ENCODE measurements at regions not wholly inside any gene's neighbourhood (a gene's known extent, or its start where the extent isn't known, plus 50 kb on each side); places are given as distances from the start of the nearest gene placed in this dataset.

DNA sequence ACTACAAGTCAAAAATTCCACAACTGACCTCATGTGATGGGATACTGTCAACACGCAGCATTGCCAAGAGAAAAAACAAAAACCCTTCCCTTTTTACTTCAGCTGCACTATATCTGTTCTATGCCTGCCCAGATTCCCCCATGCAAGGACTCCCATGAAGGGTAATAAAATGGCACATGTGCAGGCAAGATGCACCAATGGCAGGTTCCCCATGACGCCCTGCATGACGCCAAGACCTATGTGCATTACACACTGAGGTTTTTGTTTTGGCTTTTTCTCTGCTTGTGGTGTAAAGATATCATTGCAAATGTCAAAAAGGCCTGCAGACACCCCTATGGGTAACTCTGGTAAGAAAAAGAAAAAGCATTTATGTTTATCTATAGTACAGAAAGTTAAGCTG is 403.4 kb downstream of the HDGFL1 start:
- TF ChIP-seq, protein P1, sequence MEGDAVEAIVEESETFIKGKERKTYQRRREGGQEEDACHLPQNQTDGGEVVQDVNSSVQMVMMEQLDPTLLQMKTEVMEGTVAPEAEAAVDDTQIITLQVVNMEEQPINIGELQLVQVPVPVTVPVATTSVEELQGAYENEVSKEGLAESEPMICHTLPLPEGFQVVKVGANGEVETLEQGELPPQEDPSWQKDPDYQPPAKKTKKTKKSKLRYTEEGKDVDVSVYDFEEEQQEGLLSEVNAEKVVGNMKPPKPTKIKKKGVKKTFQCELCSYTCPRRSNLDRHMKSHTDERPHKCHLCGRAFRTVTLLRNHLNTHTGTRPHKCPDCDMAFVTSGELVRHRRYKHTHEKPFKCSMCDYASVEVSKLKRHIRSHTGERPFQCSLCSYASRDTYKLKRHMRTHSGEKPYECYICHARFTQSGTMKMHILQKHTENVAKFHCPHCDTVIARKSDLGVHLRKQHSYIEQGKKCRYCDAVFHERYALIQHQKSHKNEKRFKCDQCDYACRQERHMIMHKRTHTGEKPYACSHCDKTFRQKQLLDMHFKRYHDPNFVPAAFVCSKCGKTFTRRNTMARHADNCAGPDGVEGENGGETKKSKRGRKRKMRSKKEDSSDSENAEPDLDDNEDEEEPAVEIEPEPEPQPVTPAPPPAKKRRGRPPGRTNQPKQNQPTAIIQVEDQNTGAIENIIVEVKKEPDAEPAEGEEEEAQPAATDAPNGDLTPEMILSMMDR (IDR thresholded peaks at IDR 0.05; ENCODE audit: low read depth, low read length) = no peak
- TF ChIP-seq EZH2phosphoT487 (IDR thresholded peaks at IDR 0.05; ENCODE audit: low read depth) = no peak

Measured in OCI-LY3 (cell line).